ENCODE measurements at regions not wholly inside any gene's neighbourhood (a gene's known extent, or its start where the extent isn't known, plus 50 kb on each side); places are given as distances from the start of the nearest gene placed in this dataset.

DNA sequence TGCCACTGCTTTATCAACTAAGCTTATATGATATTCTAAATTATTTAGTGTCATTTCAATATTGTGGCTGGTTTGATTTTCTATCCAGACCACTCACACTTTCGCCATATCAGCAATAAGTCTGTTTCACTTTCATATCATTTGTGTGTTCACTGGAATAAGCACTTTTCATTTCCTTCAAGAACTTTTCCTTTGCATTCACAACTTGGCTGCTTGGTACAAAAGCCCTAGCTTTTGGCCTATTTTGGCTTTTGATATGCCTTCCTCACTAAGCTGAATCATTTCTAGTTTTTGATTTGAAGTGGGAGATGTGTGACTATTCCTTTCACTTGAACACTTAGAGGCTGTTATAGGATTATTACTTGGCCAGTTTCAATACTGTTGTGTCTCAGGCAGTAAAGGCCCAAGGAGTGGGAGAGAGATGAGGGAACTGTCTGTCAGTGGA lies 120.9 kb upstream of the NAMPT start:
- Histone ChIP-seq H2AFZ (ENCODE audit: insufficient read depth, low read depth, low read length, poor library complexity, severe bottlenecking) (no peak overlapping the region), H3K27ac (ENCODE audit: low read length in 2 of 2) (no peak overlapping the region), H3K4me1 (ENCODE audit: control insufficient read depth in 2 of 2, insufficient read depth in 2 of 2, low read length in 2 of 2) (no peaks in the 10 kb centered on the region), H4K20me1 (ENCODE audit: control insufficient read depth, insufficient read depth, low read length, poor library complexity, severe bottlenecking) (no peaks in the 10 kb centered on the region), H3K4me3 (ENCODE audit: control extremely low read depth in 1 of 5, extremely low read depth in 1 of 5, insufficient read depth in 1 of 5, low read depth in 2 of 5, low read length in 4 of 5) (no peak overlapping the region), H3K36me3 (replicated peaks in 1 of 2; ENCODE audit: control extremely low read depth in 1 of 2, control insufficient read depth in 1 of 2, extremely low read depth in 1 of 2, insufficient read depth in 2 of 2, low read length in 1 of 2) (no peaks in the 10 kb centered on the region), H3K9me3 (ENCODE audit: control extremely low read depth in 1 of 3, control insufficient read depth in 2 of 3, insufficient read depth in 1 of 3, low read length in 2 of 3) (peaks cover 0 to 3% (median 0%) of the 10 kb centered on the region in 3 donors), H3K4me2 (replicated peaks; ENCODE audit: low read depth, low read length, poor library complexity, severe bottlenecking) (no peak overlapping the region), H3K27me3 (replicated peaks in 1 of 4; ENCODE audit: control extremely low read depth in 1 of 4, control insufficient read depth in 3 of 4, insufficient read depth in 4 of 4, low read length in 3 of 4) (peaks cover 0 to 3% (median 0%) of the 10 kb centered on the region in 4 experiments), H3K9ac (ENCODE audit: low read length) (no peak overlapping the region), H3K79me2 (ENCODE audit: control insufficient read depth, insufficient read depth, low read length) (no peaks in the 10 kb centered on the region)
- no CpG with 5 or more reads among the region's 1 CpG for WGBS (ENCODE audit: insufficient coverage)
- no peaks in the 10 kb centered on the region for H3K4me1 Mint-ChIP-seq
- no peak for DNase-seq
- TF ChIP-seq EZH2 (IDR thresholded peaks at IDR 0.05; ENCODE audit: borderline replicate concordance, insufficient read depth, low read depth, low read length, poor library complexity, severe bottlenecking), result no peak
- TF ChIP-seq, protein P1, sequence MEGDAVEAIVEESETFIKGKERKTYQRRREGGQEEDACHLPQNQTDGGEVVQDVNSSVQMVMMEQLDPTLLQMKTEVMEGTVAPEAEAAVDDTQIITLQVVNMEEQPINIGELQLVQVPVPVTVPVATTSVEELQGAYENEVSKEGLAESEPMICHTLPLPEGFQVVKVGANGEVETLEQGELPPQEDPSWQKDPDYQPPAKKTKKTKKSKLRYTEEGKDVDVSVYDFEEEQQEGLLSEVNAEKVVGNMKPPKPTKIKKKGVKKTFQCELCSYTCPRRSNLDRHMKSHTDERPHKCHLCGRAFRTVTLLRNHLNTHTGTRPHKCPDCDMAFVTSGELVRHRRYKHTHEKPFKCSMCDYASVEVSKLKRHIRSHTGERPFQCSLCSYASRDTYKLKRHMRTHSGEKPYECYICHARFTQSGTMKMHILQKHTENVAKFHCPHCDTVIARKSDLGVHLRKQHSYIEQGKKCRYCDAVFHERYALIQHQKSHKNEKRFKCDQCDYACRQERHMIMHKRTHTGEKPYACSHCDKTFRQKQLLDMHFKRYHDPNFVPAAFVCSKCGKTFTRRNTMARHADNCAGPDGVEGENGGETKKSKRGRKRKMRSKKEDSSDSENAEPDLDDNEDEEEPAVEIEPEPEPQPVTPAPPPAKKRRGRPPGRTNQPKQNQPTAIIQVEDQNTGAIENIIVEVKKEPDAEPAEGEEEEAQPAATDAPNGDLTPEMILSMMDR (IDR thresholded peaks at IDR 0.05), result no peak
- POLR2A ChIA-PET, result no interaction called here
- H3K4me3 Mint-ChIP-seq, result no peak overlapping the region
- no peaks in the 10 kb centered on the region for H3K9me3 Mint-ChIP-seq (ENCODE audit: insufficient read depth)
- no peak for ATAC-seq (ENCODE audit: low read depth)
- intact Hi-C loops (cut with micrococcal nuclease), result no loop called here
- no peak overlapping the region for H3K27ac Mint-ChIP-seq
- CTCF ChIA-PET, result no interaction called here
- peaks cover 35% of the 10 kb centered on the region for H3K27me3 Mint-ChIP-seq

DNA sequence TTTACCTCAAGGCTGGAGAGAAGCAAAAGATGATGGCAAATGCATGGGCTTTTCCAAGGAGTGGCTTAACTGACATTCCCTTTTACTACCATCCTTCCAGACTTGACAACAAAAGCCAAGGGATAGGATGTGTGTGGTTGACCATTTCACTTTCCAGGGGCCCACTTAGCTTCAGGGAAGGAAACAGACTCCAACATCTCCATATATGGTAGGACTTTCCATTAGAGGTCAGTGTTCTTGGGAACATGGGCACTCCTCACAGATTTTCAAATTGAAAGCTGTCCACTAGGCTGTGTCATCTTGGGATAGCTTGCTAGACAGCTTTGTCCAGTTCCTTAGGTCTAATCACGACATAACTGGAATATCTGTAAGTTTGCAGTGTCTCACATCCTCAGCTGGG lies 118.1 kb upstream of the NAMPT start:
- intact Hi-C loops (cut with micrococcal nuclease), result no loop called here
- peaks cover 37% of the 10 kb centered on the region for H3K27me3 Mint-ChIP-seq
- Histone ChIP-seq H3K27ac (ENCODE audit: low read length in 2 of 2) (no peak overlapping the region), H3K9me3 (ENCODE audit: control extremely low read depth in 1 of 3, control insufficient read depth in 2 of 3, insufficient read depth in 1 of 3, low read length in 2 of 3) (peaks cover 0 to 3% (median 0%) of the 10 kb centered on the region in 3 donors), H3K4me3 (ENCODE audit: control extremely low read depth in 1 of 5, extremely low read depth in 1 of 5, insufficient read depth in 1 of 5, low read depth in 2 of 5, low read length in 4 of 5) (no peak overlapping the region), H4K20me1 (ENCODE audit: control insufficient read depth, insufficient read depth, low read length, poor library complexity, severe bottlenecking) (no peaks in the 10 kb centered on the region), H3K4me1 (ENCODE audit: control insufficient read depth in 2 of 2, insufficient read depth in 2 of 2, low read length in 2 of 2) (no peaks in the 10 kb centered on the region), H3K9ac (ENCODE audit: low read length) (no peak overlapping the region), H2AFZ (ENCODE audit: insufficient read depth, low read depth, low read length, poor library complexity, severe bottlenecking) (no peak overlapping the region), H3K79me2 (ENCODE audit: control insufficient read depth, insufficient read depth, low read length) (no peaks in the 10 kb centered on the region), H3K27me3 (replicated peaks in 1 of 4; ENCODE audit: control extremely low read depth in 1 of 4, control insufficient read depth in 3 of 4, insufficient read depth in 4 of 4, low read length in 3 of 4) (peaks cover 0 to 3% (median 0%) of the 10 kb centered on the region in 4 experiments), H3K36me3 (replicated peaks in 1 of 2; ENCODE audit: control extremely low read depth in 1 of 2, control insufficient read depth in 1 of 2, extremely low read depth in 1 of 2, insufficient read depth in 2 of 2, low read length in 1 of 2) (no peaks in the 10 kb centered on the region), H3K4me2 (replicated peaks; ENCODE audit: low read depth, low read length, poor library complexity, severe bottlenecking) (no peak overlapping the region)
- WGBS (ENCODE audit: insufficient coverage), result 60% methylated on average over 1 of the region's 1 CpG
- no peak for ATAC-seq (ENCODE audit: low read depth)
- no peak overlapping the region for H3K4me3 Mint-ChIP-seq
- no peak overlapping the region for H3K27ac Mint-ChIP-seq
- POLR2A ChIA-PET, result interaction anchor here (0.6 kb wide), 1 partner anchor 275 kb away, joined by 7 read pairs; no protein-coding TSS in a partner anchor
- no peaks in the 10 kb centered on the region for H3K4me1 Mint-ChIP-seq
- no peak for DNase-seq
- TF ChIP-seq, protein P1 (IDR thresholded peaks at IDR 0.05), result no peak
- TF ChIP-seq EZH2 (IDR thresholded peaks at IDR 0.05; ENCODE audit: borderline replicate concordance, insufficient read depth, low read depth, low read length, poor library complexity, severe bottlenecking), result no peak
- CTCF ChIA-PET, result interaction anchor here (1.4 kb wide), 1 partner anchor 226 kb away, joined by 3 read pairs; no protein-coding TSS in a partner anchor
- H3K9me3 Mint-ChIP-seq (ENCODE audit: insufficient read depth), result no peaks in the 10 kb centered on the region
